ENCODE measurements at regions not wholly inside any gene's neighbourhood (a gene's known extent, or its start where the extent isn't known, plus 50 kb on each side); places are given as distances from the start of the nearest gene placed in this dataset.

GRCh38 chr14:87034680-87035079 lies 958.3 kb downstream of the GALC start:
- intact Hi-C loops (cut with micrococcal nuclease): no loop called here
- H3K36me3 ChIP-seq (ENCODE audit: control insufficient read depth in 2 of 2, extremely low read depth in 1 of 2, insufficient read depth in 2 of 2, low read length in 2 of 2): no peaks in the 10 kb centered on the region
- dilution Hi-C loops (cut with MboI; ENCODE audit: extremely low pct_ligation_motif_present, low sequenced_read_pairs): no loop called here
- DNase-seq (ENCODE audit: low read depth, low spot score) (no peak), FAIRE-seq (no peak)
- H3K4me1 ChIP-seq (ENCODE audit: control insufficient read depth, extremely low read depth, insufficient read depth, low read length): no peaks in the 10 kb centered on the region
- no peaks in the 10 kb centered on the region for H3K9me1 ChIP-seq (replicated peaks; ENCODE audit: control insufficient read depth, extremely low read depth, insufficient read depth, low read length)
- POLR2A ChIA-PET: no interaction called here
- no peak for TF ChIP-seq CTCF (IDR thresholded peaks at IDR 0.05; ENCODE audit: extremely low read depth in 1 of 2, insufficient read depth in 1 of 2, low read depth in 1 of 2, low read length in 2 of 2)
- no peak for TF ChIP-seq MAX (IDR thresholded peaks at IDR 0.05; ENCODE audit: insufficient read depth, insufficient read length)
- no peak for TF ChIP-seq POLR2AphosphoS5 (IDR thresholded peaks at IDR 0.05; ENCODE audit: insufficient read depth, low read depth, low read length)
- TF ChIP-seq MYC (IDR thresholded peaks at IDR 0.05; ENCODE audit: low read depth, low read length): no peak
- TF ChIP-seq GATA2 (IDR thresholded peaks at IDR 0.05; ENCODE audit: insufficient read depth, insufficient read length, low read depth, low read length): no peak
- TF ChIP-seq JUN (IDR thresholded peaks at IDR 0.05; ENCODE audit: borderline replicate concordance, insufficient read depth, insufficient read length, low read depth): no peak
- no peak for TF ChIP-seq POLR2A (IDR thresholded peaks at IDR 0.05; ENCODE audit: low read depth, low read length)
- no peak for TF ChIP-seq EZH2 (IDR thresholded peaks at IDR 0.05; ENCODE audit: borderline replicate concordance, low read depth, low read length, severe bottlenecking)
- TF ChIP-seq FOS (IDR thresholded peaks at IDR 0.05; ENCODE audit: borderline replicate concordance, insufficient read depth, low read length): no peak
- no peak overlapping the region for H3K27ac ChIP-seq (ENCODE audit: insufficient read depth, low read depth, low read length)
- H3K9ac ChIP-seq (replicated peaks; ENCODE audit: extremely low read depth, insufficient read depth, low read length): no peak overlapping the region
- no peak overlapping the region for H3K4me2 ChIP-seq (ENCODE audit: insufficient read depth, low read length)
- no peak overlapping the region for H2AFZ ChIP-seq (ENCODE audit: low read depth, low read length)
- H3K27me3 ChIP-seq (ENCODE audit: control insufficient read depth in 2 of 2, insufficient read depth in 2 of 2, low read length in 2 of 2): no peaks in the 10 kb centered on the region
- no peaks in the 10 kb centered on the region for H4K20me1 ChIP-seq (replicated peaks; ENCODE audit: control insufficient read depth, extremely low read depth, insufficient read depth, low read length)
- BruUV-seq (replicated peaks): no TSS peak
- no peaks in the 10 kb centered on the region for H3K79me2 ChIP-seq (ENCODE audit: control insufficient read depth, insufficient read depth, low read length)
- no peak overlapping the region for H3K4me3 ChIP-seq (replicated peaks in 1 of 3; ENCODE audit: insufficient read depth in 1 of 3, low read depth in 1 of 3, low read length in 3 of 3)
- CTCF ChIA-PET: no interaction called here
- H3K9me3 ChIP-seq (replicated peaks; ENCODE audit: control insufficient read depth, insufficient read depth, low read length): peaks cover 10% of the 10 kb centered on the region
